Testis (tissue), 2 donors: ENCODE measurements at regions not wholly inside any gene's neighbourhood (a gene's known extent, or its start where the extent isn't known, plus 50 kb on each side); places are given as distances from the start of the nearest gene placed in this dataset.

Source experiments
- DNase-seq: peaks from one replicate; pipeline ENCODE4 v3.0.0-alpha.2; 2019
- H3K27ac ChIP-seq, 2 donors: fragments of 200-600 bp; sonication (generic); one replicate each; pipeline ENCODE4 v1.5.1; 2019
- H3K27me3 ChIP-seq: fragments of 200-600 bp; sonication (generic); one replicate; pipeline ENCODE4 v1.5.1; 2019
- H3K36me3 ChIP-seq: fragments of 200-600 bp; sonication (generic); one replicate; pipeline ENCODE4 v1.5.1; 2017; ENCODE audit warnings: low read depth; ENCODE audit errors: missing control alignments
- H3K4me1 ChIP-seq: fragments of 200-600 bp; sonication (generic); one replicate; pipeline ENCODE4 v1.5.1; 2019
- H3K4me3 ChIP-seq, 2 donors: fragments of 200-600 bp; sonication (generic); one replicate each; pipeline ENCODE4 v1.5.1; 2017 to 2019
- H3K9me3 ChIP-seq: fragments of 200-600 bp; sonication (generic); one replicate; pipeline ENCODE4 v1.5.1; 2017
- CTCF ChIP-seq, 3 experiments: fragments of 450-650 bp in 2 of 3; fragments of 200-600 bp in 1 of 3; sonication (generic) in 1 of 3; IDR thresholded peaks; one replicate each; pipeline ENCODE4 v1.5.1; 2016 to 2019; ENCODE audit warnings: antibody characterized with exemption in 3 of 3, mild to moderate bottlenecking in 2 of 3, moderate library complexity in 1 of 3
- POLR2A ChIP-seq: fragments of 450-650 bp; IDR thresholded peaks from one replicate; pipeline ENCODE4 v1.6.1; 2017; ENCODE audit warnings: antibody characterized with exemption, mild to moderate bottlenecking, moderate library complexity
- WGBS, 2 donors: methylation state at CpG; one replicate each; pipeline ENCODE4 v1.1.5; 2018; 5-methylcytosine and 5-hydroxymethylcytosine counted together
- intact Hi-C: fragments of 100-400 bp; cut with DNase I; formaldehyde crosslinking; loops from one replicate; pipeline ENCODE4 v1.15.1; 2023; ENCODE audit warnings: low total_unique reads

- Histone ChIP-seq H3K27me3 (no peaks in the 10 kb centered on the region), H3K27ac (no peak overlapping the region), H3K4me3 (no peak overlapping the region), H3K9me3 (no peaks in the 10 kb centered on the region), H3K36me3 (no peaks in the 10 kb centered on the region), H3K4me1 (no peaks in the 10 kb centered on the region)
- DNase-seq: no peak
- TF ChIP-seq POLR2A (no peak), CTCF (IDR thresholded peaks at IDR 0.05) (no peak)
- 58 to 59% methylated on average over 9 of the region's 9 CpGs for WGBS, 2 donors
- intact Hi-C loops: no loop called here
Measured at GRCh38 chr11:128328955-128329551, 258.3 kb downstream of the ETS1 start.

GRCh38 chr11:128327274-128327673, 260.1 kb downstream of the ETS1 start:
- no peak overlapping the region for H3K4me3 ChIP-seq
- no peaks in the 10 kb centered on the region for H3K27me3 ChIP-seq
- no peaks in the 10 kb centered on the region for H3K9me3 ChIP-seq
- 91 to 92% methylated on average over 4 of the region's 4 CpGs for WGBS, 2 donors
- no peaks in the 10 kb centered on the region for H3K4me1 ChIP-seq
- no peak overlapping the region for H3K27ac ChIP-seq
- no peaks in the 10 kb centered on the region for H3K36me3 ChIP-seq
- no peak for DNase-seq
- intact Hi-C loops: no loop called here
- no peak for TF ChIP-seq POLR2A
- TF ChIP-seq CTCF (IDR thresholded peaks at IDR 0.05): no peak

- Histone ChIP-seq H3K36me3 (no peaks in the 10 kb centered on the region), H3K9me3 (no peaks in the 10 kb centered on the region), H3K4me3 (no peak overlapping the region), H3K27ac (no peak overlapping the region), H3K4me1 (no peaks in the 10 kb centered on the region), H3K27me3 (no peaks in the 10 kb centered on the region)
- intact Hi-C loops: no loop called here
- no peak for TF ChIP-seq POLR2A
- TF ChIP-seq CTCF (IDR thresholded peaks at IDR 0.05): no peak
- no peak for DNase-seq
- WGBS, 2 donors: 89 to 92% methylated on average over 7 of the region's 7 CpGs
Measured at GRCh38 chr11:128326791-128327190, 260.6 kb downstream of the ETS1 start.

- no peak overlapping the region for H3K27ac ChIP-seq
- intact Hi-C loops: no loop called here
- TF ChIP-seq POLR2A (no peak), CTCF (IDR thresholded peaks at IDR 0.05) (no peak)
- H3K4me3 ChIP-seq: no peak overlapping the region
- H3K4me1 ChIP-seq: no peaks in the 10 kb centered on the region
- DNase-seq: no peak
- WGBS, 2 donors: 86 to 90% methylated on average over 14 of the region's 14 CpGs
- H3K36me3 ChIP-seq: no peaks in the 10 kb centered on the region
- no peaks in the 10 kb centered on the region for H3K27me3 ChIP-seq
- no peaks in the 10 kb centered on the region for H3K9me3 ChIP-seq
Measured at GRCh38 chr11:128324531-128325141, 262.7 kb downstream of the ETS1 start.

DNA sequence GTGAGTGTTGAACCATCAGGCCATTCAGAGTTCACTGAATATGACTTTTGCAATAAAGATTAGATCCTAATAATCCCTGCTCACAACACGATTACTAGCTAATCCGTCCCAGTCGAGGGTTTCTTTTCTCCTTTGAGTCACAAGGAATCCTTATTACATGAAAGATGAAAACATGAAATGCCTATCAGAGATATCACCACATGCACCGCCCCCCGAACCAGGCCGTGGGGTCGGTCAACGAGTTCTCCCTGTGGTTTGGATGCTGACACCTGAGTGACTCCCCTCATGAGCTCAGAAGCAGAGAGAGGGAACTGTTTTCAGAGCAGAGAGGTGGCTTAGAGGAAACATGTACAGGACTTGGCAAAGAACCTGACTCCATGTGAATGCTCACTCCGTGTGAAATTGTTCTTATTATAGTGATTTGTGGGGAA, 263.3 kb downstream of the ETS1 start:
- H3K27me3 ChIP-seq: no peaks in the 10 kb centered on the region
- no peaks in the 10 kb centered on the region for H3K9me3 ChIP-seq
- no peak overlapping the region for H3K4me3 ChIP-seq
- no peak overlapping the region for H3K27ac ChIP-seq
- DNase-seq: no peak
- no peaks in the 10 kb centered on the region for H3K4me1 ChIP-seq
- intact Hi-C loops: no loop called here
- TF ChIP-seq POLR2A (no peak), CTCF (IDR thresholded peaks at IDR 0.05) (no peak)
- no peaks in the 10 kb centered on the region for H3K36me3 ChIP-seq
- 77 to 87% methylated on average over 9 of the region's 9 CpGs for WGBS, 2 donors
